ENCODE measurements at regions not wholly inside any gene's neighbourhood (a gene's known extent, or its start where the extent isn't known, plus 50 kb on each side); places are given as distances from the start of the nearest gene placed in this dataset.

DNA sequence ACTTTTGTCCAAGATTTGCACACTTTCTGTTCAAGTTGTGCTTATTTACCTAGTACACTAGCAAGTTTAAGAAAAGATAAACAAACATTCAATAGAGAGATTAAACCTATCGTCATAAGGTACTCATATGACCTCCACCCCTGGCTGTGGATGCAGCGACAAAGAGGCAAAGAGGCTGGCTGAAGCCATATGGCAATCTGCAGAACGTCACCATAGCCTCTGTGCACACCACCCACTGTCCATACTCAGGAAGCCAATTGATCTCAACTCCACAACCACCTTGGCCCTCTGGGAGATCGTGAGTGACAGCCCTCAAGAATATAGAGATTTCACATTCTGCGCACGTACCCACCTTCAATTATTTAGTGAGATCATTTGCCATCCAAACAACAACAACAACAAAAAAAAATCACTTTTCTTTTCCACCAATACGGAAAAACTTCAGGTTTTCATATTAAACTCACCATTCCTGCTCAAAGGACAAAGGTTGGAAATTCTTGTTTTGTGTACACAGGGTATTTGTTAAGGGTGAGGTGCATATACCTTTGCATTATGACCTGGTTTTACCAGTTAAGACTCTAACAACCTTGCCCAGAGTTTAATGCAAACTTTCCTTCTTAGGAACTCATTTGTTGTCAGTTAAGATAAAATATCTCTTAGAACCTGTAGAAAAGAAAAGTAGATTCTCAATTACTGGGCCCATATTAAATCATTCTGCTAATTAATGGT is 243.0 kb upstream of the FSTL5 start:
- FAIRE-seq (no peak), ATAC-seq (no peak), DNase-seq (ENCODE audit: low read depth, low spot score) (no peak)
- ChIA-PET SMC1A (ENCODE audit: uncharacterized antibody, unreplicated experiment) (no interaction called here), CTCF (no interaction called here), RAD21 (ENCODE audit: unreplicated experiment) (no interaction called here), POLR2A (no interaction called here)
- Histone ChIP-seq H3K27ac (ENCODE audit: control insufficient read depth, insufficient read depth) (no peak overlapping the region), H3K9ac (ENCODE audit: control insufficient read depth, insufficient read depth, low read length) (no peak overlapping the region), H3K4me1 (ENCODE audit: control insufficient read depth, insufficient read depth, low read length) (no peaks in the 10 kb centered on the region), H3K79me2 (ENCODE audit: control insufficient read depth, insufficient read depth, low read length) (no peaks in the 10 kb centered on the region), H3K4me3 (no peak overlapping the region), H3K36me3 (ENCODE audit: control insufficient read depth in 2 of 2, insufficient read depth in 2 of 2, low read length in 1 of 2) (no peaks in the 10 kb centered on the region), H3K9me3 (replicated peaks; ENCODE audit: control insufficient read depth, insufficient read depth, low read length) (no peaks in the 10 kb centered on the region), H3K4me2 (ENCODE audit: control insufficient read depth, insufficient read depth) (no peak overlapping the region), H3K27me3 (replicated peaks in 1 of 2; ENCODE audit: control insufficient read depth in 2 of 2, insufficient read depth in 2 of 2, low read length in 1 of 2) (no peaks in the 10 kb centered on the region), H4K20me1 (ENCODE audit: control insufficient read depth, insufficient read depth) (no peaks in the 10 kb centered on the region), H2AFZ (ENCODE audit: control insufficient read depth, low read depth, low read length) (no peak overlapping the region)
- intact Hi-C loops (cut with micrococcal nuclease; ENCODE audit: unreplicated experiment) (no loop called here), in situ Hi-C loops (cut with MboI) (no loop called here)
- TF ChIP-seq CREB1 (IDR thresholded peaks at IDR 0.05; ENCODE audit: low read depth), result no peak
- TF ChIP-seq GATAD2B (conservative IDR thresholded peaks at IDR 0.05; ENCODE audit: low read depth), result no peak
- no peak for TF ChIP-seq FOS (IDR thresholded peaks at IDR 0.05; ENCODE audit: borderline replicate concordance, extremely low read depth, insufficient read length)
- no peak for TF ChIP-seq ZBED1 (IDR thresholded peaks at IDR 0.05; ENCODE audit: borderline replicate concordance)
- TF ChIP-seq TCF12 (IDR thresholded peaks at IDR 0.05; ENCODE audit: low read depth, low read length), result no peak
- no peak for TF ChIP-seq RB1 (IDR thresholded peaks at IDR 0.05; ENCODE audit: borderline replicate concordance)
- no peak for TF ChIP-seq CHD2 (IDR thresholded peaks at IDR 0.05; ENCODE audit: borderline replicate concordance, low read depth, low read length)
- no peak for TF ChIP-seq TBL1XR1 (IDR thresholded peaks at IDR 0.05; ENCODE audit: low read depth, low read length)
- TF ChIP-seq HDGF (IDR thresholded peaks at IDR 0.05), result no peak
- TF ChIP-seq BMI1 (IDR thresholded peaks at IDR 0.05; ENCODE audit: borderline replicate concordance), result no peak
- BruUV-seq (replicated peaks), result no TSS peak
- 10% methylated on average over 7 of the region's 7 CpGs for WGBS (ENCODE audit: insufficient coverage, insufficient replicate concordance, low lambda C conversion rate, missing lambda C conversion rate)

- ChIA-PET SMC1A (ENCODE audit: uncharacterized antibody, unreplicated experiment) (no interaction called here), POLR2A (no interaction called here), CTCF (no interaction called here), RAD21 (ENCODE audit: unreplicated experiment) (no interaction called here)
- Histone ChIP-seq H4K20me1 (ENCODE audit: control insufficient read depth, insufficient read depth) (no peaks in the 10 kb centered on the region), H3K79me2 (ENCODE audit: control insufficient read depth, insufficient read depth, low read length) (no peaks in the 10 kb centered on the region), H3K27me3 (replicated peaks in 1 of 2; ENCODE audit: control insufficient read depth in 2 of 2, insufficient read depth in 2 of 2, low read length in 1 of 2) (no peaks in the 10 kb centered on the region), H3K9me3 (replicated peaks; ENCODE audit: control insufficient read depth, insufficient read depth, low read length) (no peaks in the 10 kb centered on the region), H2AFZ (ENCODE audit: control insufficient read depth, low read depth, low read length) (no peak overlapping the region), H3K36me3 (ENCODE audit: control insufficient read depth in 2 of 2, insufficient read depth in 2 of 2, low read length in 1 of 2) (no peaks in the 10 kb centered on the region), H3K4me3 (no peak overlapping the region), H3K4me2 (ENCODE audit: control insufficient read depth, insufficient read depth) (no peak overlapping the region), H3K4me1 (ENCODE audit: control insufficient read depth, insufficient read depth, low read length) (no peaks in the 10 kb centered on the region), H3K9ac (ENCODE audit: control insufficient read depth, insufficient read depth, low read length) (no peak overlapping the region), H3K27ac (ENCODE audit: control insufficient read depth, insufficient read depth) (no peak overlapping the region)
- FAIRE-seq (no peak), DNase-seq (ENCODE audit: low read depth, low spot score) (no peak), ATAC-seq (no peak)
- in situ Hi-C loops (cut with MboI), result no loop called here
- TF ChIP-seq KAT2A (conservative IDR thresholded peaks at IDR 0.05; ENCODE audit: control insufficient read depth, low read depth, low read length) (no peak), KDM1A (IDR thresholded peaks at IDR 0.05; ENCODE audit: borderline replicate concordance) (no peak), CHD2 (IDR thresholded peaks at IDR 0.05; ENCODE audit: borderline replicate concordance, low read depth, low read length) (no peak), RAD51 (IDR thresholded peaks at IDR 0.05) (no peak), SMAD1 (IDR thresholded peaks at IDR 0.05; ENCODE audit: low read depth, partially characterized antibody) (no peak)
- no TSS peak for BruUV-seq (replicated peaks)
- 13% methylated on average over 1 of the region's 1 CpG for WGBS (ENCODE audit: insufficient coverage, insufficient replicate concordance, low lambda C conversion rate, missing lambda C conversion rate)
- intact Hi-C loops (cut with micrococcal nuclease; ENCODE audit: unreplicated experiment), result no loop called here
Measured at GRCh38 chr4:162403932-162404331, 240.1 kb upstream of the FSTL5 start.

All from GM12878 (cell line).